HepG2 (cell line): ENCODE measurements at regions not wholly inside any gene's neighbourhood (a gene's known extent, or its start where the extent isn't known, plus 50 kb on each side); places are given as distances from the start of the nearest gene placed in this dataset.

ENCODE experiments used
- ATAC-seq: fragments of 200-7000 bp; cut with Tn5 transposase; 3 replicates; pipeline ENCODE4 v1.9.1; 2020; ENCODE audit warnings: mild to moderate bottlenecking, moderate library complexity
- BruUV-seq: library from RNA; stranded (reverse); fragments of 400-500 nt; replicated peaks from 2 replicates; lab custom pipeline; 2021; lab: Mats Ljungman, UMichigan
- CTCF ChIA-PET: fragments of 300-600 bp; formaldehyde crosslinking; extraction: SDS; loops from one replicate; lab custom pipeline; 2021; ENCODE audit warnings: low total read pairs, inconsistent platforms, low intra/inter-chr PET ratio; lab: Yijun Ruan, JAX
- POLR2A ChIA-PET: fragments of 350-600 bp; sonication (Branson Sonifier 250); formaldehyde crosslinking; loops from one replicate; lab custom pipeline; 2020; ENCODE audit warnings: antibody characterized with exemption, inconsistent platforms; lab: Yijun Ruan, JAX
- DNase-seq: peaks from one replicate; pipeline ENCODE4 v3.0.0-alpha.2; 2015; ENCODE audit warnings: low spot score
- FAIRE-seq: peaks from 3 replicates; lab custom pipeline; 2011; peaks lifted over from hg19 to GRCh38; lab: Jason Lieb, UNC
- H2AFZ ChIP-seq: one replicate; pipeline ENCODE4 v1.6.1; 2011; ENCODE audit warnings: low read length, inconsistent platforms
- H3K27ac ChIP-seq: fragments of 300-600 bp; 3 replicates; pipeline ENCODE4 v1.8.0; 2011; ENCODE audit warnings: mixed run types, mild to moderate bottlenecking, mixed read lengths, low read length, inconsistent platforms; ENCODE audit not compliant: insufficient read depth; ENCODE audit errors: extremely low read length
- H3K27me3 ChIP-seq, 2 experiments: fragments of 200-600 bp in 1 of 2; 2 replicates in 1 of 2; 3 replicates in 1 of 2; pipeline versions ENCODE4 v1.6.0 to v1.8.0; 2011; ENCODE audit warnings: low read length in 2 of 2, mild to moderate bottlenecking in 2 of 2, moderate library complexity in 2 of 2, inconsistent platforms in 1 of 2; ENCODE audit not compliant: insufficient read depth in 2 of 2, control insufficient read depth in 1 of 2
- H3K36me3 ChIP-seq, 2 experiments: fragments of 200-600 bp in 1 of 2; replicated peaks in 1 of 2; 2 replicates in 1 of 2; 3 replicates in 1 of 2; pipeline versions ENCODE4 v1.5.1 to v1.8.0; 2011; ENCODE audit warnings: low read length in 2 of 2, inconsistent platforms in 1 of 2; ENCODE audit not compliant: insufficient read depth in 2 of 2, control insufficient read depth in 1 of 2
- H3K4me1 ChIP-seq: 2 replicates; pipeline ENCODE4 v1.5.1; 2012; ENCODE audit warnings: low read length, inconsistent platforms; ENCODE audit not compliant: insufficient read depth
- H3K4me2 ChIP-seq: 2 replicates; pipeline ENCODE4 v1.6.0; 2011; ENCODE audit warnings: low read depth, low read length, inconsistent platforms
- H3K4me3 ChIP-seq, 3 experiments: fragments of 200-600 bp in 1 of 3; sonication (generic), shearing (Covaris generic) in 1 of 3; replicated peaks in 1 of 3; 2 replicates each; pipeline ENCODE4 v1.5.1; 2011 to 2016; ENCODE audit warnings: low read length in 3 of 3, inconsistent platforms in 2 of 3, low read depth in 2 of 3, mild to moderate bottlenecking in 2 of 3, control low read depth in 1 of 3, mixed read lengths in 1 of 3; ENCODE audit not compliant: insufficient read depth in 1 of 3
- H3K79me2 ChIP-seq: one replicate; pipeline ENCODE4 v1.6.1; 2011; ENCODE audit warnings: low read length, inconsistent platforms; ENCODE audit not compliant: insufficient read depth
- H3K9ac ChIP-seq: 2 replicates; pipeline ENCODE4 v1.6.0; 2011; ENCODE audit warnings: mild to moderate bottlenecking, low read depth, low read length, inconsistent platforms; ENCODE audit not compliant: insufficient read depth
- H3K9me3 ChIP-seq: 2 replicates; pipeline ENCODE4 v1.5.1; 2012; ENCODE audit warnings: mild to moderate bottlenecking, low read length
- H4K20me1 ChIP-seq: 2 replicates; pipeline ENCODE4 v1.6.0; 2011; ENCODE audit warnings: inconsistent platforms, mild to moderate bottlenecking, low read length, moderate library complexity; ENCODE audit not compliant: insufficient read depth
- FOXO1 ChIP-seq: sonication (generic); formaldehyde crosslinking; IDR thresholded peaks from 2 replicates; pipeline ENCODE4 v1.4.0; 2020; ENCODE audit warnings: missing genetic modification reagents
- HNF4A ChIP-seq: sonication (generic); formaldehyde crosslinking; IDR thresholded peaks from 2 replicates; pipeline ENCODE4 v1.4.0; 2020; ENCODE audit warnings: missing genetic modification reagents
- KDM6A ChIP-seq: IDR thresholded peaks from 2 replicates; pipeline ENCODE4 v1.6.1; 2016; ENCODE audit warnings: low read depth
- KLF9 ChIP-seq: IDR thresholded peaks from 2 replicates; pipeline ENCODE4 v1.6.1; 2016; ENCODE audit warnings: low read depth
- NCOR1 ChIP-seq: fragments of 200-600 bp; sonication (generic); IDR thresholded peaks from 2 replicates; pipeline ENCODE4 v1.7.0; 2017; ENCODE audit warnings: antibody characterized with exemption, low read length, borderline replicate concordance
- NR2F2 ChIP-seq: IDR thresholded peaks from 2 replicates; pipeline ENCODE4 v1.6.1; 2012; ENCODE audit warnings: low read depth, inconsistent platforms, borderline replicate concordance
- SALL1 ChIP-seq: sonication (generic); formaldehyde crosslinking; IDR thresholded peaks from 2 replicates; pipeline ENCODE4 v1.8.0; 2022; ENCODE audit warnings: mild to moderate bottlenecking, missing genetic modification reagents
- SMC3 ChIP-seq: IDR thresholded peaks from 2 replicates; pipeline ENCODE4 v1.6.1; 2011; ENCODE audit warnings: low read length, improper control_type of control experiment
- SP2 ChIP-seq: sonication (generic); formaldehyde crosslinking; IDR thresholded peaks from 2 replicates; pipeline ENCODE4 v1.5.1; 2020; ENCODE audit warnings: mild to moderate bottlenecking, missing genetic modification reagents
- ZFP37 ChIP-seq: sonication (generic); formaldehyde crosslinking; IDR thresholded peaks from 2 replicates; pipeline ENCODE4 v1.4.0; 2020; ENCODE audit warnings: missing genetic modification reagents, borderline replicate concordance
- ZNF552 ChIP-seq: sonication (generic); formaldehyde crosslinking; IDR thresholded peaks from 2 replicates; pipeline ENCODE4 v1.9.0; 2022; ENCODE audit warnings: missing genetic modification reagents, mild to moderate bottlenecking, borderline replicate concordance
- ZNF644 ChIP-seq: IDR thresholded peaks from 2 replicates; pipeline ENCODE4 v1.6.1; 2016; ENCODE audit warnings: low read depth
- ZSCAN30 ChIP-seq: sonication (generic); formaldehyde crosslinking; IDR thresholded peaks from 2 replicates; pipeline ENCODE4 v1.5.0; 2020; ENCODE audit warnings: mild to moderate bottlenecking, missing genetic modification reagents
- whole genome bisulfite sequencing: methylation state at CpG from one replicate; pipeline ENCODE4 v1.1.6; 2017; ENCODE audit warnings: low lambda C conversion rate; 5-methylcytosine and 5-hydroxymethylcytosine counted together
- in situ Hi-C: cut with HindIII; loops from 2 replicates; pipeline ENCODE4 v1.10.0; 2017; ENCODE audit warnings: low pct_unique_long_range_greater_than_20kb; ENCODE audit not compliant: extremely low pct_ligation_motif_present
- intact Hi-C: fragments of 100-400 bp; cut with micrococcal nuclease; formaldehyde crosslinking; loops from one replicate; pipeline ENCODE4 v1.10.0; 2022; ENCODE audit not compliant: unreplicated experiment
- TF ChIP-seq, protein P1 (sequence below): sonication (generic); formaldehyde crosslinking; IDR thresholded peaks from 2 replicates; pipeline ENCODE4 v1.4.0; 2020; ENCODE audit warnings: missing genetic modification reagents
- TF ChIP-seq, protein P2 (sequence below): sonication (generic); formaldehyde crosslinking; IDR thresholded peaks from 2 replicates; pipeline ENCODE4 v1.4.0; 2020; ENCODE audit warnings: missing genetic modification reagents
- TF ChIP-seq, protein P3 (sequence below): sonication (generic); formaldehyde crosslinking; IDR thresholded peaks from 2 replicates; pipeline ENCODE4 v1.5.0; 2020; ENCODE audit warnings: mild to moderate bottlenecking, missing genetic modification reagents, moderate library complexity

GRCh38 chr18:34126121-34126520 lies 98.6 kb downstream of the NOL4 start:
- Histone ChIP-seq H2AFZ (no peak overlapping the region), H3K4me1 (peaks cover 11% of the 10 kb centered on the region), H3K36me3 (no peaks in the 10 kb centered on the region), H3K27me3 (no peaks in the 10 kb centered on the region), H3K4me3 (no peak overlapping the region), H4K20me1 (no peaks in the 10 kb centered on the region), H3K79me2 (no peaks in the 10 kb centered on the region), H3K9ac (no peak overlapping the region), H3K27ac (no peak overlapping the region), H3K4me2 (no peak overlapping the region), H3K9me3 (no peaks in the 10 kb centered on the region)
- TF ChIP-seq ZNF644 (CRISPR knock-in tag), result no peak
- TF ChIP-seq ZNF552 (CRISPR knock-in tag), result no peak
- ATAC-seq, result no peak
- FAIRE-seq, result no peak
- no TSS peak for BruUV-seq
- in situ Hi-C loops (no loop called here), intact Hi-C loops (no loop called here)
- ChIA-PET CTCF (no interaction called here), POLR2A (no interaction called here)
- DNase-seq, result no peak
- WGBS, result 34% methylated on average over 3 of the region's 3 CpGs

DNA sequence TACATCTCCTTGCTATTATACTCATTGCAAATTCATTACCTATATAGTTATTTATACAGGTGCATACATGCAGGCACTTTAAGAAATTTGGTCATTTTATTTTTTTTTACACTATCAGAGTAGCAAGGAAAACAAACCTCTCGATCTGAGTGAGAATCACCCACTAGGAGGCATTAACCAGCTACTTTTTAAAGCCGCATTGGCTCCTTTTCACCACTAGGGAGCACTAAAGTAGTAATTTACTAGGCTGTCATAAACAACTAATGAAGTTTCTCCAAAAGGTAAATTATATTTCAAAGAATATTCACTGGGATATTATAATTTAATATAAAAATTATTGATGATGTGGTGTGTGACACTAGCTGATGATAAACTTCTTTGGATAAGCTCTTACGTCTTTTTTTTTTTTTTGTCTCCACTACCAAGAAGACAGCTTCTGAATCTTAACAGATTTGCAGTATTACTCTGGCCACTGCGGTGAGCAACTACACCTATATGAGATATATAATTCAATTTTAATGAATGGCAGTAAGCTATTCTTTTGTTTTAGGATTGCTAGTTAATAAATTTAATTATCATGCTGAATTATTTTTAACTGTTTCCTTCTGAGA lies 101.9 kb downstream of the NOL4 start:
- in situ Hi-C loops (loop anchor here (5.0 kb wide), 1 partner anchor 199 kb away; no protein-coding TSS in a partner anchor), intact Hi-C loops (loop anchor here (1.0 to 5.0 kb wide), 3 partner anchors 101 to 664 kb away; partner anchors contain the start of gene NOL4)
- Histone ChIP-seq H3K4me1 (peaks cover 13% of the 10 kb centered on the region), H3K27ac (no peak overlapping the region), H4K20me1 (no peaks in the 10 kb centered on the region), H3K27me3 (no peaks in the 10 kb centered on the region), H2AFZ (no peak overlapping the region), H3K79me2 (no peaks in the 10 kb centered on the region), H3K36me3 (no peaks in the 10 kb centered on the region), H3K9ac (no peak overlapping the region), H3K4me3 (no peak overlapping the region), H3K4me2 (no peak overlapping the region), H3K9me3 (no peaks in the 10 kb centered on the region)
- CTCF ChIA-PET, result interaction anchor here (0.9 to 2.9 kb wide), 2 partner anchors 200 to 666 kb away, joined by 3 to 38 read pairs; no protein-coding TSS in a partner anchor
- DNase-seq (peak; percentile 36), FAIRE-seq (peak; percentile 64), ATAC-seq (peak; percentile 73)
- WGBS, result 8% methylated on average over 4 of the region's 4 CpGs
- BruUV-seq, result no TSS peak
- POLR2A ChIA-PET, result no interaction called here
- TF ChIP-seq NCOR1 (no peak), ZFP37 (no peak), NR2F2 (no peak), KDM6A (CRISPR knock-in tag) (no peak), SALL1 (CRISPR knock-in tag) (no peak), FOXO1 (CRISPR knock-in tag) (no peak), KLF9 (CRISPR knock-in tag) (no peak), SP2 (CRISPR knock-in tag) (no peak), SMC3 (peak; percentile 56; the same call in 1 of the 2 replicates), ZSCAN30 (CRISPR knock-in tag) (no peak), HNF4A (CRISPR knock-in tag) (no peak)
- TF ChIP-seq, protein P1, sequence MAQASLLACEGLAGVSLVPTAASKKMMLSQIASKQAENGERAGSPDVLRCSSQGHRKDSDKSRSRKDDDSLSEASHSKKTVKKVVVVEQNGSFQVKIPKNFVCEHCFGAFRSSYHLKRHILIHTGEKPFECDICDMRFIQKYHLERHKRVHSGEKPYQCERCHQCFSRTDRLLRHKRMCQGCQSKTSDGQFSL (CRISPR knock-in tag), result no peak
- TF ChIP-seq, protein P2, sequence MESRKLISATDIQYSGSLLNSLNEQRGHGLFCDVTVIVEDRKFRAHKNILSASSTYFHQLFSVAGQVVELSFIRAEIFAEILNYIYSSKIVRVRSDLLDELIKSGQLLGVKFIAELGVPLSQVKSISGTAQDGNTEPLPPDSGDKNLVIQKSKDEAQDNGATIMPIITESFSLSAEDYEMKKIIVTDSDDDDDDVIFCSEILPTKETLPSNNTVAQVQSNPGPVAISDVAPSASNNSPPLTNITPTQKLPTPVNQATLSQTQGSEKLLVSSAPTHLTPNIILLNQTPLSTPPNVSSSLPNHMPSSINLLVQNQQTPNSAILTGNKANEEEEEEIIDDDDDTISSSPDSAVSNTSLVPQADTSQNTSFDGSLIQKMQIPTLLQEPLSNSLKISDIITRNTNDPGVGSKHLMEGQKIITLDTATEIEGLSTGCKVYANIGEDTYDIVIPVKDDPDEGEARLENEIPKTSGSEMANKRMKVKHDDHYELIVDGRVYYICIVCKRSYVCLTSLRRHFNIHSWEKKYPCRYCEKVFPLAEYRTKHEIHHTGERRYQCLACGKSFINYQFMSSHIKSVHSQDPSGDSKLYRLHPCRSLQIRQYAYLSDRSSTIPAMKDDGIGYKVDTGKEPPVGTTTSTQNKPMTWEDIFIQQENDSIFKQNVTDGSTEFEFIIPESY, result no peak
- TF ChIP-seq, protein P3, sequence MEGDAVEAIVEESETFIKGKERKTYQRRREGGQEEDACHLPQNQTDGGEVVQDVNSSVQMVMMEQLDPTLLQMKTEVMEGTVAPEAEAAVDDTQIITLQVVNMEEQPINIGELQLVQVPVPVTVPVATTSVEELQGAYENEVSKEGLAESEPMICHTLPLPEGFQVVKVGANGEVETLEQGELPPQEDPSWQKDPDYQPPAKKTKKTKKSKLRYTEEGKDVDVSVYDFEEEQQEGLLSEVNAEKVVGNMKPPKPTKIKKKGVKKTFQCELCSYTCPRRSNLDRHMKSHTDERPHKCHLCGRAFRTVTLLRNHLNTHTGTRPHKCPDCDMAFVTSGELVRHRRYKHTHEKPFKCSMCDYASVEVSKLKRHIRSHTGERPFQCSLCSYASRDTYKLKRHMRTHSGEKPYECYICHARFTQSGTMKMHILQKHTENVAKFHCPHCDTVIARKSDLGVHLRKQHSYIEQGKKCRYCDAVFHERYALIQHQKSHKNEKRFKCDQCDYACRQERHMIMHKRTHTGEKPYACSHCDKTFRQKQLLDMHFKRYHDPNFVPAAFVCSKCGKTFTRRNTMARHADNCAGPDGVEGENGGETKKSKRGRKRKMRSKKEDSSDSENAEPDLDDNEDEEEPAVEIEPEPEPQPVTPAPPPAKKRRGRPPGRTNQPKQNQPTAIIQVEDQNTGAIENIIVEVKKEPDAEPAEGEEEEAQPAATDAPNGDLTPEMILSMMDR, result peak; percentile 65
